ENCODE measurements at regions not wholly inside any gene's neighbourhood (a gene's known extent, or its start where the extent isn't known, plus 50 kb on each side); places are given as distances from the start of the nearest gene placed in this dataset.

DNA sequence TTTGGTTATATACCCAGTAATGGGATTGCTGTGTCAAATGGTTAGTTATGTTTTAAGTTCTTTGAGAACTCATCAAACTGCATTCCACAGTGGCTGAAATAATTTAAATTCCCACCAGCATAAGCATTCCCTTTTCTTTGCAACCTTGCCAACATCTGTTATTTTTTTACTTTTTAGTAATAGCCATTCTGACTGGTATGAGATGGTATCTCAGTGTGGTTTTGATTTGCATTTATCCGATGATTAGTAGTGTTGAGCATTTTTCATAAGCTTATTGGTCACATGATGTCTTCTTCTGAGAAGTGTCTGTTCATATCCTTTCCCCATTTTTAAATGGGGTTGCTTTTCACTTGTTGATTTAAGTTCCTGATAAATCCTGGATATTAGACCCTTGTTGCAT lies 435.7 kb upstream of the RIOK2 start:
- H3K36me3 ChIP-seq (ENCODE audit: control insufficient read depth, insufficient read depth, low read length), result no peaks in the 10 kb centered on the region
- DNase-seq (ENCODE audit: extremely low read depth, insufficient read length), result no peak
- H3K27me3 ChIP-seq (replicated peaks; ENCODE audit: control insufficient read depth, insufficient read depth, low read length), result no peaks in the 10 kb centered on the region
- TF ChIP-seq, protein P1, sequence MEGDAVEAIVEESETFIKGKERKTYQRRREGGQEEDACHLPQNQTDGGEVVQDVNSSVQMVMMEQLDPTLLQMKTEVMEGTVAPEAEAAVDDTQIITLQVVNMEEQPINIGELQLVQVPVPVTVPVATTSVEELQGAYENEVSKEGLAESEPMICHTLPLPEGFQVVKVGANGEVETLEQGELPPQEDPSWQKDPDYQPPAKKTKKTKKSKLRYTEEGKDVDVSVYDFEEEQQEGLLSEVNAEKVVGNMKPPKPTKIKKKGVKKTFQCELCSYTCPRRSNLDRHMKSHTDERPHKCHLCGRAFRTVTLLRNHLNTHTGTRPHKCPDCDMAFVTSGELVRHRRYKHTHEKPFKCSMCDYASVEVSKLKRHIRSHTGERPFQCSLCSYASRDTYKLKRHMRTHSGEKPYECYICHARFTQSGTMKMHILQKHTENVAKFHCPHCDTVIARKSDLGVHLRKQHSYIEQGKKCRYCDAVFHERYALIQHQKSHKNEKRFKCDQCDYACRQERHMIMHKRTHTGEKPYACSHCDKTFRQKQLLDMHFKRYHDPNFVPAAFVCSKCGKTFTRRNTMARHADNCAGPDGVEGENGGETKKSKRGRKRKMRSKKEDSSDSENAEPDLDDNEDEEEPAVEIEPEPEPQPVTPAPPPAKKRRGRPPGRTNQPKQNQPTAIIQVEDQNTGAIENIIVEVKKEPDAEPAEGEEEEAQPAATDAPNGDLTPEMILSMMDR (IDR thresholded peaks at IDR 0.05; ENCODE audit: insufficient read depth, low read length, poor library complexity, severe bottlenecking), result no peak
- H3K4me3 ChIP-seq (replicated peaks; ENCODE audit: low read depth, low read length), result no peak overlapping the region

DNA sequence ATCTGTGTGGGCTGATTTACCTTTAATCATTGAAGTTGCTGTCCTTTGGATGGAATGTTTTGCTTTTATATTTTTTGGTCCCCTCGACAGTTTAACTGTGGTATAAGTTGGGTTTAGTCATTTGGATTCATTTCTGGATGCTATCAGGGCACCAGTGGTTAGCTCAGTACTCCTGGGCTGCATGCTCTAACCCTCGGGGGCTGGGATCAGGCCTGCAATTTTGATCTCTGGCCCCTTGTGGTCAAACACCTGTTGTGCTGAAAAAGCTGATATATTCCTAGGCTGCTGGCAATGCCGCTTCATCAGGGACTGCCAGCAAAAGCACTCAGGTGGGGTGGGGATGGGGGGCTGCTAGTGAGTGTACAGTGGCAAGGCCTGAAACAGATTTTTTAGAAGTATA lies 440.4 kb upstream of the RIOK2 start:
- Histone ChIP-seq H3K4me3 (replicated peaks; ENCODE audit: low read depth, low read length) (no peak overlapping the region), H3K36me3 (ENCODE audit: control insufficient read depth, insufficient read depth, low read length) (no peaks in the 10 kb centered on the region), H3K27me3 (replicated peaks; ENCODE audit: control insufficient read depth, insufficient read depth, low read length) (no peaks in the 10 kb centered on the region)
- TF ChIP-seq, protein P1 (IDR thresholded peaks at IDR 0.05; ENCODE audit: insufficient read depth, low read length, poor library complexity, severe bottlenecking), result no peak
- no peak for DNase-seq (ENCODE audit: extremely low read depth, insufficient read length)

DNA sequence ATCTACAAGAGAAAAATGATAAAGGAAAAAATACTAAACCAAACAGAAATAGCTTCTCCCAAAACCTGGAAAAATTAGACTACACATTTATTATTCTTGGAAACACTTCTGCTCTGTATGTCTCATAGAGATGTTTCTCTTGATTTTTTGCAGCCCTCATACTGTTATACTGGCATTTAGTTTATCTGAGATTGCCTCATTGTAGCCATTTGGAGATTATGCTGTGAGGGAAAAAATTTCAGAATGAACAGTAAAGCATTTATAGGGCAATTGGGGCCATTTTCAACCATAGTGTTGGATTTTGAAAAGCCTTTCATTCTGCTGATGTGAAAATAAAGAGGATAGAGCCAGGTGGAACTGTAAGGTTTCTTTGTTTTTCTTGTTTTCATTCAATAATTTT lies 441.8 kb upstream of the RIOK2 start:
- no peaks in the 10 kb centered on the region for H3K36me3 ChIP-seq (ENCODE audit: control insufficient read depth, insufficient read depth, low read length)
- no peaks in the 10 kb centered on the region for H3K27me3 ChIP-seq (replicated peaks; ENCODE audit: control insufficient read depth, insufficient read depth, low read length)
- TF ChIP-seq, protein P1 (IDR thresholded peaks at IDR 0.05; ENCODE audit: insufficient read depth, low read length, poor library complexity, severe bottlenecking), result no peak
- no peak for DNase-seq (ENCODE audit: extremely low read depth, insufficient read length)
- no peak overlapping the region for H3K4me3 ChIP-seq (replicated peaks; ENCODE audit: low read depth, low read length)

DNA sequence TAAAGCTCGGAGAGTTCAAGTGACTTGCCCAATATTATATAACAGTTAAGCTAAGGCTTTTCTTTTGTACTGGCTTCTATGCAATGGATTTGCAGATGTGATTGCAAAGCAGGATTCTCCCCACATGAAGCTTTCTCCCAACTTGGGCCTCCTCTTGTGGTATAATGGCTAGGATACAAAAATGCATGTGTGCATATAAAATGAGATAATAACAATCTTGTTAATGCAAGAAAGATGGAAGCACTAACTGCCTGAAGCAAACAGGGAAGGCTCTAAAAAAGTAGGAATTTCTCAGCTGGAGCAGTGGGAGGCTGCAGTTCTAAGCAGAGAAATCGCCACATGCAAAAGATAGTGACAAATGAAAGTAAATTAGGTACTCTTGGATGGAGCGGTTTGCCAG lies 444.2 kb upstream of the RIOK2 start:
- no peak for DNase-seq (ENCODE audit: extremely low read depth, insufficient read length)
- Histone ChIP-seq H3K36me3 (ENCODE audit: control insufficient read depth, insufficient read depth, low read length) (no peaks in the 10 kb centered on the region), H3K27me3 (replicated peaks; ENCODE audit: control insufficient read depth, insufficient read depth, low read length) (no peaks in the 10 kb centered on the region), H3K4me3 (replicated peaks; ENCODE audit: low read depth, low read length) (no peak overlapping the region)
- TF ChIP-seq, protein P1 (IDR thresholded peaks at IDR 0.05; ENCODE audit: insufficient read depth, low read length, poor library complexity, severe bottlenecking), result no peak

DNA sequence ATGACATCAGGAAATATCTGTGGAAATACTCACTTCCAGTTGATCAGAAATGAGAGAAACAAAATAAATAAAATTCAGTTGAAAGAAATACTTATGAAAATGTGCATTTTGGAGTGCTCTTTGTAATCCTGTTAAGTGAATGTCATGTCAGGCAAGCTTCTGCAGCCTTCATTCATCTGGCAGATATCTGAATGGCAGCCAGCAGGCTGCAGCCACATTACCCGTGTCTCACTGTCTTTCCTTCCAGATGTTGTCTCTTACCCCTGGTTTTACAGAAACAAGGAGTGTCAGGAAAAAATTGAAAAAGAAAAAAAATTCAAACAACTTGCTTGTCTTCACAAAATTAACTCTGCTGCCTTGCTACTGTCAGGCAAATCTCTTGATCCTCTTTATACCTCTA lies 445.0 kb upstream of the RIOK2 start:
- Histone ChIP-seq H3K27me3 (replicated peaks; ENCODE audit: control insufficient read depth, insufficient read depth, low read length) (no peaks in the 10 kb centered on the region), H3K4me3 (replicated peaks; ENCODE audit: low read depth, low read length) (no peak overlapping the region), H3K36me3 (ENCODE audit: control insufficient read depth, insufficient read depth, low read length) (no peaks in the 10 kb centered on the region)
- no peak for DNase-seq (ENCODE audit: extremely low read depth, insufficient read length)
- TF ChIP-seq, protein P1 (IDR thresholded peaks at IDR 0.05; ENCODE audit: insufficient read depth, low read length, poor library complexity, severe bottlenecking), result no peak

DNA sequence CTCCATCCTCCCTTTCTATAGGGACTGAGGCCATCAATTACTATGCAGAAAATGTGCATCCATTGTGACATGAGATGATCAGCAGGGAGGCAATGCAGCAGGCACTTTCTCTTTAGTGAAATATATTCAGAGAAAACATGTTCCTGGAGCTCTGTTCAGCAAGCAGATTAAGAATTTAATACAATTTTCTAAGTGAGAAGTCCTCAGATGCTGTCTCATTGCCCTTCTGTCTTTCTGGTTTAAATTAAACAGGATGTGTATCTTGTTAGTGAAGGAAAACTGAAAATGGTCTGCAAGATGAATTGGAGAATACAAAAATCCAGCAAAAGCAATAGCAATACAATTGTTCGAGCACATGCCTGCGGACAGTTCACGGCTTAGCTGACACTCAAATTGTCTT lies 445.8 kb upstream of the RIOK2 start:
- Histone ChIP-seq H3K4me3 (replicated peaks; ENCODE audit: low read depth, low read length) (no peak overlapping the region), H3K36me3 (ENCODE audit: control insufficient read depth, insufficient read depth, low read length) (no peaks in the 10 kb centered on the region), H3K27me3 (replicated peaks; ENCODE audit: control insufficient read depth, insufficient read depth, low read length) (no peaks in the 10 kb centered on the region)
- DNase-seq (ENCODE audit: extremely low read depth, insufficient read length), result no peak
- TF ChIP-seq, protein P1 (IDR thresholded peaks at IDR 0.05; ENCODE audit: insufficient read depth, low read length, poor library complexity, severe bottlenecking), result no peak
